GM23248 (cell line): ENCODE measurements at regions not wholly inside any gene's neighbourhood (a gene's known extent, or its start where the extent isn't known, plus 50 kb on each side); places are given as distances from the start of the nearest gene placed in this dataset.
A peak's percentile ranks its signal among the peaks of the same experiment; 100 is the strongest.
"Not testable (repeated sequence)": the region's sequence is repeated elsewhere in the genome, so short reads cannot be mapped to it uniquely, and the experiment has no call there.

ENCODE experiments used
- DNase-seq: peaks from one replicate; pipeline ENCODE4 v3.0.0-alpha.2; 2015
- H2AFZ ChIP-seq: fragments of 200-600 bp; sonication (generic); 2 replicates; pipeline ENCODE4 v1.6.1; 2016; ENCODE audit warnings: antibody characterized with exemption
- H3F3A ChIP-seq: fragments of 200-600 bp; sonication (generic); 2 replicates; pipeline ENCODE4 v1.6.1; 2016; ENCODE audit warnings: mild to moderate bottlenecking, antibody characterized with exemption, mixed run types; ENCODE audit not compliant: insufficient read depth
- H3K27ac ChIP-seq: fragments of 200-600 bp; sonication (generic); 2 replicates; pipeline ENCODE4 v1.5.1; 2016; ENCODE audit warnings: mild to moderate bottlenecking
- H3K27me3 ChIP-seq: fragments of 200-600 bp; sonication (generic); replicated peaks from 2 replicates; pipeline ENCODE4 v1.6.1; 2016; ENCODE audit warnings: mild to moderate bottlenecking; ENCODE audit not compliant: insufficient read depth
- H3K36me3 ChIP-seq: fragments of 200-600 bp; sonication (generic); 2 replicates; pipeline ENCODE4 v1.6.1; 2016; ENCODE audit warnings: low read depth, mild to moderate bottlenecking
- H3K4me1 ChIP-seq: fragments of 200-600 bp; sonication (generic); 2 replicates; pipeline ENCODE4 v1.6.1; 2016; ENCODE audit warnings: mild to moderate bottlenecking; ENCODE audit not compliant: insufficient read depth
- H3K4me2 ChIP-seq: fragments of 200-600 bp; sonication (generic); one replicate; pipeline ENCODE4 v1.6.1; 2016; ENCODE audit warnings: mild to moderate bottlenecking; ENCODE audit not compliant: unreplicated experiment
- H3K4me3 ChIP-seq: fragments of 200-600 bp; sonication (generic); 2 replicates; pipeline ENCODE4 v1.5.1; 2016; ENCODE audit warnings: mild to moderate bottlenecking
- H3K79me2 ChIP-seq: fragments of 200-600 bp; sonication (generic); 2 replicates; pipeline ENCODE4 v1.6.1; 2016; ENCODE audit warnings: mild to moderate bottlenecking; ENCODE audit not compliant: insufficient read depth
- H3K9ac ChIP-seq: fragments of 200-600 bp; sonication (generic); 2 replicates; pipeline ENCODE4 v1.6.1; 2016; ENCODE audit warnings: mild to moderate bottlenecking
- H3K9me2 ChIP-seq: fragments of 200-600 bp; sonication (generic); 2 replicates; pipeline ENCODE4 v1.6.1; 2016; ENCODE audit warnings: mixed run types, mild to moderate bottlenecking, moderate library complexity; ENCODE audit not compliant: insufficient read depth
- H3K9me3 ChIP-seq: fragments of 200-600 bp; sonication (generic); one replicate; pipeline ENCODE4 v1.6.1; 2017; ENCODE audit warnings: low read depth
- H4K20me1 ChIP-seq: fragments of 200-600 bp; sonication (generic); 2 replicates; pipeline ENCODE4 v1.6.0; 2016; ENCODE audit not compliant: insufficient read depth
- EZH2 ChIP-seq: fragments of 200-600 bp; sonication (generic); IDR thresholded peaks from 2 replicates; pipeline ENCODE4 v1.6.1; 2018; ENCODE audit warnings: antibody characterized with exemption, mild to moderate bottlenecking; ENCODE audit not compliant: insufficient read depth, poor library complexity, severe bottlenecking
- EZH2phosphoT487 ChIP-seq: fragments of 200-600 bp; sonication (generic); IDR thresholded peaks from 2 replicates; pipeline ENCODE4 v1.6.1; 2018; ENCODE audit warnings: antibody characterized with exemption, moderate library complexity, mild to moderate bottlenecking, low read depth; ENCODE audit not compliant: insufficient read depth
- WGBS, 2 experiments: methylation state at CpG; one replicate each; pipeline ENCODE4 v1.1.6; 2015 to 2017; ENCODE audit warnings: low lambda C conversion rate in 2 of 2, low coverage in 1 of 2; ENCODE audit errors: missing lambda C conversion rate in 2 of 2; 5-methylcytosine and 5-hydroxymethylcytosine counted together
- in situ Hi-C: fragments of 300-500 bp; cut with MboI; formaldehyde crosslinking; loops from 2 replicates; pipeline ENCODE4 v1.15.0; 2020

DNA sequence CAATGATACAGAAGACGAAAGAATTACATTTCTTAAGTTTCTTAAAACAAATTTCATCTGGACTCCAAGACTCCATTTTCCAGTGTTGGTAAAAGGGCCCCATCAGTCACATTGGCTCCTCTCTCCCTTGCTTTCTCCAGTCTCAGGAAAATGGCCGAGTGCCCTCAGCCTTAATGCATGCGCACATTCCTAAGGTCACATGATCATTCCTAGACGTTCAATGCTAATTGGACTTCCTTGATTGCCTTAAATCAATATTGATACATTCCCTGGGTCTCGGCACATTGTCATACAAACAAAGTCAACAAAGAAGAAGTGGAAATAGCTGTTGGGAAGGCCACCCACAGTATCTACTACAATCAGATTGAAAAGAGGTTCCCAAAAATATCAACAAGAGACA, 413.6 kb upstream of the GRAMD2B start:
- Histone ChIP-seq H2AFZ (no peak overlapping the region), H3K4me1 (peaks cover 6% of the 10 kb centered on the region), H3K9me3 (no peaks in the 10 kb centered on the region), H3K9ac (no peak overlapping the region), H3K36me3 (no peaks in the 10 kb centered on the region), H4K20me1 (no peaks in the 10 kb centered on the region), H3F3A (no peaks in the 10 kb centered on the region), H3K4me2 (no peak overlapping the region), H3K79me2 (no peaks in the 10 kb centered on the region), H3K27ac (no peak overlapping the region), H3K27me3 (no peaks in the 10 kb centered on the region), H3K9me2 (no peaks in the 10 kb centered on the region), H3K4me3 (no peak overlapping the region)
- in situ Hi-C loops: loop anchor here (25.0 kb wide), 1 partner anchor 528 kb away; no protein-coding TSS in a partner anchor
- no peak for DNase-seq
- no peak for TF ChIP-seq EZH2phosphoT487
- TF ChIP-seq EZH2: no peak
- 74 to 76% methylated on average over 5 of the region's 5 CpGs for WGBS, 2 experiments

DNA sequence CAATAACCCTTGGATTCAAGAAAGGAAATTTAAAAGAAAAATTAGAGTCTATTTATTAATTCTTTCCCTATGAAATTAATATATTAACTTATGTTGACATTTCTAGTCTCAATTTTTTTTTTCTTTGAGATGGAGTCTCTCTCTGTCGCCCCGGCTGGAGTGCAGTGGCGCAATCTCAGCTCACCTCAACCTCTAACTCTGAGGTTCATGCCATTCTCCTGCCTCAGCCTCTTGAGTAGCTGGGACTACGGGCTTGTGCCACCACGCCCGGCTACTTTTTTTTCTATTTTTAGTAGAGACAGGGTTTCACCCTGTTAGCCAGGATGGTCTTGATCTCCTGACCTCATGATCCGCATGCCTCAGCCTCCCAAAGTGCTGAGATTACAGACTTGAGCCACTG, 411.7 kb upstream of the GRAMD2B start:
- not testable (repeated sequence) for H3K9me3 ChIP-seq, H3K36me3 ChIP-seq, H3K4me2 ChIP-seq, H3K4me3 ChIP-seq, H3K9me2 ChIP-seq, H3K27ac ChIP-seq, H3K27me3 ChIP-seq, H4K20me1 ChIP-seq, H2AFZ ChIP-seq, DNase-seq, H3K9ac ChIP-seq, H3F3A ChIP-seq, H3K79me2 ChIP-seq
- 91 to 94% methylated on average over 7 of the region's 7 CpGs for WGBS, 2 experiments
- in situ Hi-C loops: loop anchor here (25.0 kb wide), 1 partner anchor 526 kb away; no protein-coding TSS in a partner anchor
- H3K4me1 ChIP-seq: peaks cover 19% of the 10 kb centered on the region

DNA sequence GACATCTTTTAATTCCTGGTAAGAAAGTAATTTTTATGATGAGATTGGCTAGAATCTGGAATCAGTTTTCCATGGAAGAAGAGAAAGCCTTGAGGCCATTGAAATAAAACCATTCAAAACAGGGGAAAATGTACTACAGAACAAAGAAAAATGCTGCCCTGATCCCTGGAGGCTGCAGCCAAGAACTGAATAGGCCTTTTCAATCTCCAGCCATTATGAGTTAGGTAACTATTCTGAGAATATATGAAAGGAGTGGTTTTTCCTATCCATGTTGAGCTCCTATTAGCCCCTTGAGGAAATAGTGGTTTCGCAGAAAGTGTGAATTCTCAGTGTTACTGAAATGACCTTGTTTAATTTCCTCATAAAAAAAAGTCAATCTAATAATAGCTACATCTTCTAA, 408.5 kb upstream of the GRAMD2B start:
- no peak for TF ChIP-seq EZH2phosphoT487
- no peak for TF ChIP-seq EZH2
- Histone ChIP-seq H3K27ac (no peak overlapping the region), H3K9ac (no peak overlapping the region), H3K27me3 (no peaks in the 10 kb centered on the region), H3K4me2 (peak overlapping the region; percentile 27), H3K4me3 (no peak overlapping the region), H3K4me1 (peaks cover 13% of the 10 kb centered on the region; the same call in 1 of the 2 replicates), H2AFZ (no peak overlapping the region), H3K79me2 (no peaks in the 10 kb centered on the region), H3K36me3 (no peaks in the 10 kb centered on the region), H3F3A (no peaks in the 10 kb centered on the region), H3K9me2 (no peaks in the 10 kb centered on the region), H3K9me3 (no peaks in the 10 kb centered on the region), H4K20me1 (no peaks in the 10 kb centered on the region)
- in situ Hi-C loops: loop anchor here (25.0 kb wide), 1 partner anchor 523 kb away; no protein-coding TSS in a partner anchor
- no peak for DNase-seq
- WGBS, 2 experiments: 94 to 100% methylated on average over 1 of the region's 1 CpG

DNA sequence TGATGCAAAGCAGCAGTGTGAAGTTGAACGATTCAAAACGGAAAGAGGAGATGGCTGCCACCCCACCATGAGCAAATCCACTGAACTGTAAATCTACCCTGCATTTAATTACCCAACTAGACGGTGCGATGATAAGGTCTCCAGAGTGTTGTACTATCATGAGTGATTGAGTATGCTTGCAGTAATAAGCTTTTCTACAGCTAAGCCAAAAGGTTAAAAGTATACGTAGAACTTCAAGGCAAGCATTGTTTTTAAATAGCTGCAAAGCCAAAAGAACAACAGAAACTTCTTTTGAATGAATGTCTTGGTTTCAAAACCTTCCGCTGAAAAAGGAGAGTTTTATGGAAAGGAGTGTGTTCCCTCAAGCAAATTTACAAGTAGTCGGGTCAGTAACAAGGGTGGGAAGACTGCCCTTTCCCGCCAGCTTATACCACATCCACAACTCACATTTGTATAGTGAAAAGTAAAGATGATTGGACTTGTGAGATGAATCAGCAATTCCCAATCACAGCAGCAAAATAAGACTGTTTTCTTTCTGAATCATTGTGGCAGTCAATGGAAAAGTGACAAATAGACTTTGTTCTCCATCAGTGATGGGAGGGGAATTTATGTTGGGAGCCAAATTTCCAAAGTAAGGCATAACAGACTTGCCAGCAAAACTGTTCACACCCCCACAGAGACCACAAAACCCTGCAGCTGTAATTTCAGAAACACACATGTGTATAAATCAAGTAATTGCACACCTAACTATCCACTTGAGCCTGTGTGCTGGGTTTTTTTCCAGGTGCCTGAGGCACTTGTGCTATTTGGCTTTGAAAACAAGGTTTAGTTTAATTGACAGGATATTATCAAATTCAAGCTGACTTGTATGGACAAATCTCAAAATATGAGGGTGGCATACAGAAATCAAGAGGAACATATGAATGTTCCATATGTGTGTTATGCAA, 407.7 kb upstream of the GRAMD2B start:
- peak; percentile 50 for DNase-seq
- Histone ChIP-seq H3K4me2 (peak overlapping the region; percentile 27), H3K4me3 (no peak overlapping the region), H3F3A (no peaks in the 10 kb centered on the region), H3K9me3 (no peaks in the 10 kb centered on the region), H3K4me1 (peaks cover 13% of the 10 kb centered on the region; the same call in 1 of the 2 replicates), H3K9ac (no peak overlapping the region), H3K27me3 (no peaks in the 10 kb centered on the region), H3K36me3 (no peaks in the 10 kb centered on the region), H3K79me2 (no peaks in the 10 kb centered on the region), H4K20me1 (no peaks in the 10 kb centered on the region), H3K27ac (no peak overlapping the region), H3K9me2 (no peaks in the 10 kb centered on the region), H2AFZ (peak overlapping the region; percentile 12)
- 6 to 10% methylated on average over 8 of the region's 8 CpGs for WGBS, 2 experiments
- in situ Hi-C loops: loop anchor here (25.0 kb wide), 1 partner anchor 522 kb away; no protein-coding TSS in a partner anchor
- no peak for TF ChIP-seq EZH2phosphoT487
- no peak for TF ChIP-seq EZH2
